MV-4-11 (cell line): ENCODE measurements at regions not wholly inside any gene's neighbourhood (a gene's known extent, or its start where the extent isn't known, plus 50 kb on each side); places are given as distances from the start of the nearest gene placed in this dataset.
"Not testable (repeated sequence)": the region's sequence is repeated elsewhere in the genome, so short reads cannot be mapped to it uniquely, and the experiment has no call there.

ENCODE experiments used
- DNase-seq: peaks from one replicate; lab custom pipeline; 2025; lab: John Stamatoyannopoulos, UW

DNA sequence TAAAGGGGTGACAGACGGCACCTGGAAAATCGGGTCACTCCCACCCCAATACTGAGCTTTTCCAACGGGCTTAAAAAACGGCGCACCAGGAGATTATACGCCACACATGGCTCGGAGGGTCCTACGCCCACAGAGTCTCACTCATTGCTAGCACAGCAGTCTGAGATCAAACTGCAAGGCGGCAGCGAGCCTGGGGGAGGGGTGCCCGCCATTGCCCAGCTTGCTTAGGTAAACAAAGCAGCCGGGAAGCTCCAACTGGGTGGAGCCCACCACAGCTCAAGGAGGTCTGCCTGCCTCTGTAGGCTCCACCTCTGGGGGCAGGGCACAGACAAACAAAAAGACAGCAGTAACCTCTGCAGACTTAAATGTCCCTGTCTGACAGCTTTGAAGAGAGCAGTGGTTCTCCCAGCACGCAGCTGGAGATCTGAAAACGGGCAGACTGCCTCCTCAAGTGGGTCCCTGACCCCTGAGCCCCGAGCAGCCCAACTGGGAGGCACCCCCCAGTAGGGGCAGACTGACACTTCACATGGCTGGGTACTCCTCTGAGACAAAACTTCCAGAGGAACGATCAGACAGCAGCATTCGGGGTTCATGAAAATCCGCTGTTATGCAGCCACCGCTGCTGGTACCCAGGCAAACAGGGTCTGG lies 162.8 kb upstream of the GJE1 start:
- not testable (repeated sequence) for DNase-seq

DNA sequence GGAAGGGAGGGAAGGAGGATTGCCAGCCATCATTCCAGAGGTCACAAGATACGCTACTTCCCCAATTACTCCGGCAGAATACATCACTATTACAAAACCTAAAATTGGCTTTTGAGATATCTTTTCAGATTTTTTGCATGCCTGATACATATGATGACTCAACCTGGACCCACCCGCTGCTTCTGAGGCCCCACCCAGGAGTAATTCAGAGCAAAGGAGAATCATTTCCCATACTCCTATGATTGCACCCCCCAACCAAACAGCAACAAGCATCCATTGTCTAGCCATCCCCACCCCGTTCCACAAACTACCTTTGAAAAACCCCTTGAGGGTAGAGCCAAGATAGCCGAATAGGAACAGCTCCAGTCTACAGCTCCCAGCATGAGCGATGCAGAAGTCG lies 163.5 kb upstream of the GJE1 start:
- DNase-seq: no peak

DNA sequence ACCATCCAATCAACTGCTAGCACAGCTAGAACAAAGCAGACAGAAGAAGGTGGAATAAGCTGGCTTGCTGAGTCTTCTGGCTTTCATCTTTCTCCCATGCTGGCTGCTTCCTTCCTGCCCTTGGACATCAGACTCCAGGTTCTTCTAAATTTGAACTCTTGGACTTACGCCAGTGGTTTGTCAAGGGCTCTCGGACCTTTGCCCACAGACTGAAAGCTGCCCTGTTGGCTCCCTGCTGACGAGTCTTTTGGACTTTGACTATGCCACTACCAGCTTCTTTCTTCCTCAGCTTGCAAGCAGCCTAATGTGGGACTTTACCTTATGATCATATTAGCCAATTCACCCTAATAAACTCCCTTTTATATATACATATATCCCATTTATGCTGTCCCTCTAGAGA lies 164.1 kb upstream of the GJE1 start:
- no peak for DNase-seq

DNA sequence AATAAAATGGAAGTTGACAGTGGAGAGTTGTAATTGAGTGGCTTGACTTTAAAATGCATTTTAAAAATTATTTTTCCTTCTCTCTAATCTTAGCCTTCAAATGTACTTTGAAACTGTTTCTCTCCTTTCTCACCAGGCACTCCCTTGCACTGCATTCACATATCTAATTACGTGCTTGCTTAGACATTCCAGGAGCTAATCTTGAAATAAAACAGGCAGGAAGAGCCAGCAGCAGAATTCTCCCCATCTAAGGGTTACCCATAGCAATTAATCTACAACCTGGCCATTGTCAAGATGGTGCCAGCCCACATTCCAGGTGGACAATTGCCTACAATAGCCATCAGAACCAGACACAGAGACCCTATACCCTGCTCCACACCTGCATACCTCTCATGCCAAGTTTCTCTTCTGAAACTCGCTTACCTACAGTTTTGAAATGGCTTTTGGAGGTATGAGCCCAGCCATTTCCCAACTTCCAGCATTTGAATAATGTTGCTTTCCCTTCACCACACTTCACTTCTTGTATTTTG lies 167.6 kb upstream of the GJE1 start:
- DNase-seq: no peak

DNA sequence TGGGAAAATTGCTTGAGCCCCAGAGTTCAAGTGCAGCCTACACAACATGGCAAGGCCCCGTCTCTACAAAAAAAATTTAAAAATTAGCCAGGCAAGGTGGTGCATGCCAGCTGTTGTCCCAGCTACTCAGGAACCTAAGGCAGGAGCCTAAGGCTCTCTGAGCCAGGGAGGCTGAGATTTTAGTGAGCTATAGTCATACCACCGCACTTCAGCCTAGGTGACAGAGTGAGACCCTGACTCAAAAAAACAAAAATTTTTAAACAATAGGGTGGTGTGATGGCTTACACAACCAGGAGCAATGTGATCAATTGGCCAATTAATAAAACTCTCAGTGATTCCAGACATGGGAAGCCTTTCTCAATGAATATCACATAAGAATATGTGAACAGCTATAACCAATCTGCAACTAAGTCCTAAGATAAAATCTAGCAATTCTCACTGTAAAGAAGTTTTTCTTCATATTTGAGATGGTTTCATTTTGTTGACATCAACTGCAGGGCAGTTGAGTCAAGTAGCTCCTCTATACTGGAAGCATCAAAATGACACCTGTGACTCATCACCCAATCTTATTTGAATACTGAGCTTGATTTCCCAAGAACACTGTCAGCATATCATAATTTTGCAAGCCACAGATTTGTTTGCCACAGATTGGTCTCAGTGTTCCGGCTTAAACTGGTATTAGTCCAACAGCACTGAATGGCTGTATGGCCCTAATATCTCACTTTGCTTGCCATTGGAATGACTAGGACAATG lies 169.0 kb upstream of the GJE1 start:
- DNase-seq: no peak

DNA sequence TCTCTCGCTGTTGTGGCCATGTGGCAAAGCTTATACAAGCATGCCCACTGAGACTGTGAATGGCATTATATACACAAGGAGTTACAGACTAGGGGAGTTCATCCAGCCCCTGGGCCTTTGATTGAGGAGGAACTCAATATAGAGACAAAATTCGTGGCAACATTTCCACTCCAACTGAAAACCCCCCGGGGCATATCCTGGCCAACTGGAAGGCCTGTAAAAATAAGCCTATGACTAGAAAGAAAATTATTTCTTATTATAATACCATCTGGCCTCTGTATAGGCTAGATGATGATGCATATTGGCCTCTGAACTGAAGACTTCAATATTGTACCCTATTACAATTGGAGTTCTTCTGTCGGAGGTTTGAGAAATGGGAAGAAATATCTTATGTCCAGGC lies 175.5 kb upstream of the GJE1 start:
- no peak for DNase-seq

DNA sequence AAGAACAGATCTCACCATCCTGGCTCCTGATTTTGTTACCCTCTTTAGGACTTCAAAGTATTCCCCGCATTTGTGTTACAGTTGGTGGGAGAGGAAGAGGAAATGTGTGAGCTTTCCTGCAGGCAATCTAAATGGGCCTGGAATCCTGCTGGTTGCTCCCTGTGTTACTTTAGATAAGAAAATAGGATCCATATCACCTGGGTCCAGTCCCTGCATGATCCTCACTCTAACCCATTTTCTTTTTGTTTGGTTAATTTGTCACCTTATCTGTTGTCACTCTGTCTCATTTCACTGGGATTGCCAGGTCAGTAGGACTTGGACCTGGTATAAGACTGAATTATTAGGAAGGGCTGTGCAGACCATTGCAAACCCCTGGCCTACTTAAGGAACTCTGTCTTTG lies 175.9 kb upstream of the GJE1 start:
- no peak for DNase-seq

DNA sequence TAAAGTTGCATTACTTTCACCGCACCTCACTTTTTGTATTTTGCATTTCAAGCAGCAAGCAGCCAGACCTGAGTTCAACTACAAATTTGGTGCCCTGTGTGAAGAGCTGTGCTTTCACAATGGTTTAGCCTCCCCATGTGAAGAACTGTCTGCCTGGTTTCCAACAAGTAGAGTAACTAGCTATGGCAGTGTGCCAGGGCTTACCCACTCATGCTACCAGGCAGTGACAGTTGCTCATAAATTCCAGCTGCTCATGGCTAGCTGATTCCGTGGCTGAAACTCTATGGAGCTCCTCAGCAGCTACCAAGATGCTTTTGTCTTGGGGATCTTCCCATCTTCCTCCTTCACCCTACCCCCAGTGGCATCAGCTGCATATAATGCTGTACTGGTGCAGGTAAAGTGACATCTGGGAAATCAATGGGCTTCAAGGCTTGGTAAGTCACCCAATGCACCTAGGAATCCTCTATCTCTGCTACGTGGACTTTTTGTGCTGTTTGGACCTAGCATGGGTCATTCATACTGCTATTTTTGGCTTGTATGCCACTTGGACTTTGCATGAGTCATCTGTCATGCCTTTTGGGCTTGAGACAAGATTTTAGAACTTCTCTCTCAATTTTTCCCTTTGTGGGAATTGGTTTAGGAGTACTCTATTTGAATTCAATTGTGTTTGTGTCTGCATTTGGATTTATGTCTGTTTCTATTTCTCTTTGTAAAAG lies 176.5 kb upstream of the GJE1 start:
- DNase-seq: no peak

DNA sequence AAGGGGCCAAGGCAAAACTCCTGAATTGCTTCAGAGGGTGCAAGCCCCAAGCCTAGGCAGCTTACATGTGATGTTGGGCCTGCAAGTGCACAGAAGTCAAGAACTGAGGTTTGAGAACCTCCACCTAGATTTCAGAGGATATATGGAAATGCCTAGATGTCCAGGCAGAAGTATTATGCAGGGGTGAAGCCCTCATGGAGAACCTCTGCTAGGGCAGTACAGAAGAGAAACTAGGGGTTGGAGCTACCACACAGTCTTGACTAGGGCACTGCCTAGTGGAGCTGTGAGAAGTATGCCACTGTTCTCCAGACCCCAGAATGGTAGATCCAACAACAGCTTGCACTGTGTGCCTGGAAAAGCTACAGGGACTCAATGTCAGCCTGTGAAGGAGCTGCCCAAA lies 179.7 kb upstream of the GJE1 start:
- DNase-seq: no peak

DNA sequence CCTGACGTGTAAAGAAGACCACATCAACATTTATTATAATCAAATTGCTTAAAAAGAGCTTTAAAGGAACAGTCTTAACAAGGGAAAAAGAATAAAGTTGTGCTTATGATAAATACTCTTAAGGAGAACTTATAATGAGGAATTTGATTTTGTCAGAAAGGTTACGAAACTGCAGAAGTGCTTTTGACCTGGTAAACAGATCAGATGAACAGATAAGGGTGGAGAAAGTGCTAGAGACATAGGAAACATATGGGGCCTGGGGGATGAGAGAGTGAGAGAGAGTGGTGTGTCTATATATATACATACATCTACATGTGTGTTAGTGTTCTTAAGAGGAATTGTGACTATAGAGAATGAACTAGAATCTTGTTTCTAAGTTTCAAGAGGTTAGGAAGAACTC lies 186.2 kb upstream of the GJE1 start:
- no peak for DNase-seq

DNA sequence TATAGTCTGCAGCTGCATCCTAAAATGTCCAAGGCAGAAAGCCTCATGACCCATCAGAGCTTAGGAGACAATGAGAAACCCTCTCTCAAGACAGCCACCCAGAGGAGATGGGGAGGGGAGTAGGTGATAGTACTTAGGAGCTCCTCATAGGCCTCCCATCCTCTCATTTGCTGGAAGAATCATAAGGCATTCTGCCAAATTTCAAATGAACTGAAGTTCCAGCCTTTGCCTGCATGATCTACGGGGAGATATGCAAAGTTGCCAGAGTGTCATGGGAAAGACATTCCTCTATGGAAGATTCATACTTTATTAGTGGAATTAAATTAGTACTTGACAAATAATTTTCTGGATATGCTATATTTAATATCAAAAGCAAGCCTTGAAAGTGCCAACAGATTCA lies 194.1 kb upstream of the GJE1 start:
- no peak for DNase-seq

DNA sequence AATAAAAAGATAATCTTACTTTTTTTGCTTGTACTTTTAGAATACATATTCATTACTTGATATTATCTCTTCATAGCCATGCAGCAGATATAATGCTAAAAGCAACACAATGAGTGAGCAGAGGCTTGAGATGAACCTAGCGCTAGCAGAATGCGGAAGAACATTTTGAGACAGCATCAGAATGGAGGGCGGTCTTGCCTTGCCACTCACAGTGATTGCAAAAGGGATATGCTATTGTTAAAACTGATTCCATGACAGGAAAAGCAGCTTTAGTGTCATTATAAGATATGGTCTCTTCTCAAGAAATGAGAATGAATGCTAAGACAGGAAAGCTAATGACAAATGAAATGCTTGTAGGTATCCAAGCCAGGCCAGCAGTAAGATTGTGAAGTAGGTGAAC lies 200.0 kb upstream of the GJE1 start:
- no peak for DNase-seq

DNA sequence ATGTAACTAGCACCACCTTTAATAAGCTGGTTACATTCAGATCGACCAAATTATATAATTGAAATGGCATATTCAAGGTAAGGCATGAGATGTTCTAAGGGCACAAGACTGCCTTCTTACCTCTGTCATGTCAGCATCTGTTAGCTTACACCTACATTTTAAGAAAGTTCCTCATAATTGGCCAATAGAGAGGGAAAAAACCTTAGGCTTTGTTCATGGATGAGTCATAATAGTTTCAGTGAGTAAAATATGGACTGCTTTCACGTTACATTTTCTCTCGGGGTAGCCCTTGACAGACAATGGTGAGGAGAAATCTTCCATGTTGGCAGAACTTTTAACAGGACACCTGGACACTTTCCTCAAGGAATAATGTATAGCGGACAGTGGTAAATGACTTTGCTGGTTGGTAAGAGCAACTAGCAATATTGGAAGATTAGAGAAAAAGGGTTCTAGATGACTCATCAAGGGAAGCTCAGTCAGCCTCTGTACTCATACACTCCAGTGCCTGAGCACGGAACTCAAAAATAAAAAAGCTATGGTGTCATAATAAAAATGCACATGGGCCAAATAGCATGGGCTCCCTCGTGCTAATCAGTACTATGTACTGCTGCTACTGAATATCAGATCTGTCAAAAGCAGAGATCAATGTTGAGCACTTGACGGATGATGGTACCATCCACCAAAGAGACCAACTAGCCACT lies 206.4 kb upstream of the GJE1 start:
- not testable (repeated sequence) for DNase-seq

DNA sequence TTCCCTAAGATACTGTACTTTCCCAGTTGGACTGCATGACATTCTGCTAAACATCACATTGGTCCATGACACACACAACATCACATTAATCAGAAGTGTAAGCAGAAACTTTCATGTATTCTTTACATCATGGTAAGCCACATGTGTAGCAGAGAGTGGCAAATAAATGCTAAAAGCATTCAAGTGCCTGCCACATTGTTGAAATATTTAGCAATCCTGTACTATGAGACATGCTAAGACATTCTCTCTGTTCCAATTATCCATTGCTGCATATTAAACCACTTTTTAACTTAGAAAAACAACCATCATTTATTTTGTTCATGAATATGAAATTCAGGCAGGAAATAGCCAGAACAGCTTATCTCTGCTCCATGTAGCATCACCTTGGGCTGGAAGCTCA lies 207.7 kb upstream of the GJE1 start:
- no peak for DNase-seq

DNA sequence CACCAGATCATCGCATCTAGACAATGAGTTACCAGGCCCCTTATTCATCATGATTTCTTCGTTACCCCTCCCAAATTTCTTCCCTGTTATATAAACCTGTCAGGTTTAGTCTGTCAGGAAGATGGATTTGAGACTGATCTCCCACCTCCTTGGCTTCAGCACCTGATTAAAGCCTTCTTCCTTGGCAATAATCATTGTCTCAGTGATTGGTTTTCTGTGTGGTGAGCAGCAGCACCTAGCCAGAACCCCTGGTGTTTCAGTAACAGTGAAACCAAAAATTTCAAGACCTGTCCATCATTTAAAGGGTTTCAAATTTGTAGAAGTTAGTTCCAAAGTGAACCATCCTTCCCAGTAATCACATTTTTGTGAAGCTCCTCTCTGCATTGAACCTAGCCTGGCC lies 209.8 kb upstream of the GJE1 start:
- DNase-seq: no peak

DNA sequence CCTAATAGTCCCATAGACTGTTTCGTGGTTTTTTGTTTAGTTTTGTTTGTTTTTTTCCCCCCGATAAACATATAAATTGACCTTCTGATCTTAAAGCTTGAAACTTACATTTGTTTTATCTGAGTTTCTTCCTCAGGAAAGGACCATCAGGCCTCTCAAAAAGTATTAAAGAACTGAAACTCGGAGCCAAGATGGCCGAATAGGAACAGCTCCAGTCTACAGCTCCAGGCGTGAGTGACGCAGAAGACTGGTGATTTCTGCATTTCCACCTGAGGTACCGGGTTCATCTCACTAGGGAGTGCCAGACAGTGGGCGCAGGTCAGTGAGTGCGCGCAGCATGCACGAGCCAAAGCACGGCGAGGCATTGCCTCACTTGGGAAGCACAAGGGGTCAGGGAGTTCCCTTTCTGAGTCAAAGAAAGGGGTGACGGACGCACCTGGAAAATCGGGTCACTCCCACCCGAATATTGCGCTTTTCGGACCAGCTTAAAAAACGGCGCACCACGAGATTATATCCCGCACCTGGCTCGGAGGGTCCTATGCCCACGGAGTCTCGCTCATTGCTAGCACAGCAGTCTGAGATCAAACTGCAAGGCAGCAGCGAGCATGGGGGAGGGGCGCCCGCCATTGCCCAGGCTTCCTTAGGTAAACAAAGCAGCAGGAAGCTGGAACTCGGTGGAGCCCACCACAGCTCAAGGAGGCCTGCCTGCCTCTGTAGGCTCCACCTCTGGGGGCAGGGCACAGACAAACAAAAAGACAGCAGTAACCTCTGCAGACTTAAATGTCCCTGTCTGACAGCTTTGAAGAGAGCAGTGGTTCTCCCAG lies 215.8 kb upstream of the GJE1 start:
- not testable (repeated sequence) for DNase-seq

DNA sequence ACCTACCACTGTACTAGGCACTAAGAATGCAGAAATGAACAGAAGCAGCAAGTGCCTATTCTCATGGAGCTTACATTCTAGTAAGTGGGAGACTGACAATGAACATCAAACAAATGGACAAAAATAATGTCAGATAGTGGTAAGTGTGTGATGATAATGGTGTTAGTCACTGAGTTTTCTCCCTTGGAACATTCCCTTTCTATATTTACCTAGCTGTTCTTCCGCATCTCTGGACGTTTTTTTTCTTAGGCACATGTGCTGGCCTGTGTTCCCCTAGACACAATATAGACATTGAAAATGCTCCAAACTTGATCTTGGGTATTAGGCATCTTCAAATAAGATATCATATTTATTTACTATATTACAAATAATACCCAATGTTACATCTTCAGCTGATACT lies 218.1 kb upstream of the GJE1 start:
- DNase-seq: no peak

DNA sequence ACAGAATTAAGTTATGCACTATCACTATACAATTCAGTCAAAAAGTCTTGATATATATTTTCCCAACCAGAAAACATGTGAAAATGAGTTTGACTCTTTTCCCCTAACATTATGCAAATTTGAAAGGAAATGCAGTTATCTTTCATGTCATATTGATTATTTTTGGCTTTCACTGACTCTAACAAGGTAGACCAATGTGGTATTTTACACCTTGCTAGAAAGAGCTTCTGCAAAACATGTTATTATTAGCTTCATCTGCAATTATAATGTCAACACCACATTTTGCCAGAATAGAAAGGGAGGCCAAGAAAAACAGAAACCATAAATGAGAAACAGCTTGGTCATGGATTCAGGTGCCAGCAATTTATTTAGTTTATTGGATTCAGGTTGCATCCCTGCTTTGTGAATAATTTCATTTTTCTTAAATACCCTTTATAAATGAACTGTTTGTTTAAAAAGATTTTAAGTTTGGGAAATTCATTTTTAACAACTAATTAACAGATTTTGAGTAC lies 226.1 kb upstream of the GJE1 start:
- DNase-seq: no peak

DNA sequence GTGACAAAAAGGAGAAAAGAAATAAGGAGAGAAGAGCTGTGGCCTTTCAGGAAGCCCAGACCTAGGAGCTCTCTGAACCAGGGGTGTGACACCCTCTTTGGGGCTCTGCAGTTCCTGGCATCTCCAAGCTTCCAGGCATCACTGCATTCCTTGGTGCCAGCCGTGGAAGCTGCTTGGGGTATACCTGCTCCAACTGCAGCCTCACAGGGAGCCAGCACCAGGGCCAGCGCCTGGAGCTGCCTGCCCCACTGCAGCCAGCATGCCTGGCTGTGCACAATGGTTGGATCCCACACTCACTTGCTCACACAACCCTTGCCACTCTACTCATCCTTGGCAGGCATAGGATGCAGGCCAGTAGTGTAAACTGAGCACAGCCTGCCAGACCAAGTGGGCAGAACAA lies 242.1 kb upstream of the GJE1 start:
- no peak for DNase-seq

DNA sequence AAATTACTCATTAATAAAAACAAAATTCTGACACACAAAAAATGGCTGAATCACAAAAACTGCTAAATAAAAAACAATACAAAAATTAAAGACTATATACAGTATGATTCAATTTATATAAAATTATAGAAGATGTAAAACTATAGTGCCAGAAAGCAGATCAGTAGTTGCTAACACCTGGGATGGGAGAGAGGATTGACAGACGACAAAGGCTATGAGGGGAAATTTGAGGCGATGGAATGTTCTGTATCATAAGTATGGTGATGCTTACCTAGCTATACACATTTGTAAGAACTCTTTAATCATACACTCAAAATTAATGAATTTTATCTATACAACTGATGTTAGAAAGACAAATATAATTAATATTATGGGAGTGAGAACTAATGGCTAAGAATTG lies 247.9 kb upstream of the GJE1 start:
- DNase-seq: no peak

DNA sequence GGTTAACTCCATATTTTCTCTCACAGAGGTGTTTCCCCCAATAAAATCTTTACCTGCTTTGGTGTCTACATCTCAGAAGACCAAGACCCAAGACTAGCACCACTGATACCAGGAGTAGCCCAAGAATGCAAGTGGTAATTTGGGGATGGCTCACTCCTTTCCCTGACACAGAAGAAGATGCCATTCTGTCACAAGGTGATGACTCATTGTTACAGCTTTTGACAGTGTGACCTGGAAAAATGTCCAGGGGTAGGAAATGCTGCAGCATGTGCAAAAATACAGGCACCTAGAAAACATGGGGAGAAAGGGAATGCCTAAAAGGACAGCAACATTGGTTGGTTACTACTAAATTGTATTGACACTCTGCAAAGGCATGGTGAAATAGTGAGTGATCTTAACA lies 254.0 kb upstream of the GJE1 start:
- DNase-seq: no peak
